Right lobe of liver (tissue), 6 donors: ENCODE measurements at regions not wholly inside any gene's neighbourhood (a gene's known extent, or its start where the extent isn't known, plus 50 kb on each side); places are given as distances from the start of the nearest gene placed in this dataset.

Experiments used
- ATAC-seq, 4 donors: fragments of 200-7000 bp; cut with Tn5 transposase; one replicate each; pipeline ENCODE4 v1.9.1; 2020; ENCODE audit warnings: mild to moderate bottlenecking in 4 of 4, moderate library complexity in 4 of 4
- DNase-seq, 3 donors: peaks; one replicate each; pipeline ENCODE4 v3.0.0-alpha.2; 2020
- H3K27ac ChIP-seq, 3 donors: fragments of 200-600 bp; one replicate each; pipeline ENCODE4 v1.8.0; 2022
- H3K27me3 ChIP-seq, 2 donors: fragments of 200-600 bp; one replicate each; pipeline ENCODE4 v1.8.0; 2022
- H3K36me3 ChIP-seq, 4 donors: fragments of 200-600 bp; sonication (generic) in 1 of 4; one replicate each; pipeline versions ENCODE4 v1.5.1 to v1.8.0; 2017 to 2022; ENCODE audit warnings: control low read depth in 1 of 4
- H3K4me1 ChIP-seq, 4 donors: fragments of 200-600 bp; sonication (generic) in 1 of 4; one replicate each; pipeline versions ENCODE4 v1.5.1 to v1.8.0; 2017 to 2022; ENCODE audit warnings: control low read depth in 1 of 4
- H3K4me3 ChIP-seq, 3 donors: fragments of 200-600 bp; one replicate each; pipeline ENCODE4 v1.8.0; 2022
- H3K9me3 ChIP-seq, 4 donors: fragments of 200-600 bp; sonication (generic) in 1 of 4; one replicate each; pipeline versions ENCODE4 v1.5.1 to v1.8.0; 2017 to 2022; ENCODE audit warnings: control low read depth in 1 of 4
- POLR2A ChIP-seq: fragments of 450-650 bp; IDR thresholded peaks from one replicate; pipeline ENCODE4 v1.6.1; 2017; ENCODE audit warnings: antibody characterized with exemption, mild to moderate bottlenecking
- WGBS: methylation state at CpG from one replicate; pipeline ENCODE4 v1.1.6; 2018; ENCODE audit warnings: low coverage, low lambda C conversion rate; ENCODE audit not compliant: insufficient coverage; ENCODE audit errors: missing lambda C conversion rate; 5-methylcytosine and 5-hydroxymethylcytosine counted together
- intact Hi-C, 2 donors: fragments of 100-400 bp; cut with DNase I; formaldehyde crosslinking; loops; one replicate each; pipeline versions ENCODE4 v1.11.2 to v1.14.1; 2022
- TF ChIP-seq, protein P1 (sequence below), 4 donors: fragments of 200-600 bp in 3 of 4; fragments of 450-650 bp in 1 of 4; IDR thresholded peaks; one replicate each; pipeline versions ENCODE4 v1.5.1 to v1.8.0; 2016 to 2022; ENCODE audit warnings: antibody characterized with exemption in 4 of 4, mild to moderate bottlenecking in 2 of 4
- donor health status: DM: no; HTN: yes; CAD: no.
- donor health status: DM: no; HTN: no; CAD: no.
- donor health status: DM: no; HTN: no; CAD: no.
- donor health status: DM: no; HTN: yes; CAD: no.
- donor health status: DM: no; HTN: yes; CAD: no.

DNA sequence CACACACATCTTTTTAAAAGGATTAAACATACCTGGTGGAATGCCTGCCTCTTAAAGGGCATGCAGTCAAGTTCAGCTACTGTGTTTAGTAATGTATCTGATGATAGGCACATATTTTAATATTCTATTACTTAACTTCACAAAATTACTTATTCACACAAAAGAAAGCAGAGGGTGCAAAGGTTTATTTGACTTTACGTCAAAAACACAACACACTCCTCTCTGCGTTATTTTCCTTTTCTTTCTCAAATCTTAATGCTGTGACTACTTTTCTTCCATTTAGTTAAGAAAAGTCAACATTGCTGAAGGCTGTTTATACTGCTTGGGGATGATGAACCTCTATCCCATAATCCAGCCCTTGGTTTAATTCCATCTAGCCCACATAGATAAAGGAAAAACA lies 127.9 kb upstream of the ST6GAL2 start:
- Histone ChIP-seq H3K36me3 (no peaks in the 10 kb centered on the region), H3K4me3 (no peak overlapping the region), H3K27me3 (no peaks in the 10 kb centered on the region), H3K4me1 (no peaks in the 10 kb centered on the region), H3K9me3 (no peaks in the 10 kb centered on the region), H3K27ac (no peak overlapping the region)
- TF ChIP-seq, protein P1, sequence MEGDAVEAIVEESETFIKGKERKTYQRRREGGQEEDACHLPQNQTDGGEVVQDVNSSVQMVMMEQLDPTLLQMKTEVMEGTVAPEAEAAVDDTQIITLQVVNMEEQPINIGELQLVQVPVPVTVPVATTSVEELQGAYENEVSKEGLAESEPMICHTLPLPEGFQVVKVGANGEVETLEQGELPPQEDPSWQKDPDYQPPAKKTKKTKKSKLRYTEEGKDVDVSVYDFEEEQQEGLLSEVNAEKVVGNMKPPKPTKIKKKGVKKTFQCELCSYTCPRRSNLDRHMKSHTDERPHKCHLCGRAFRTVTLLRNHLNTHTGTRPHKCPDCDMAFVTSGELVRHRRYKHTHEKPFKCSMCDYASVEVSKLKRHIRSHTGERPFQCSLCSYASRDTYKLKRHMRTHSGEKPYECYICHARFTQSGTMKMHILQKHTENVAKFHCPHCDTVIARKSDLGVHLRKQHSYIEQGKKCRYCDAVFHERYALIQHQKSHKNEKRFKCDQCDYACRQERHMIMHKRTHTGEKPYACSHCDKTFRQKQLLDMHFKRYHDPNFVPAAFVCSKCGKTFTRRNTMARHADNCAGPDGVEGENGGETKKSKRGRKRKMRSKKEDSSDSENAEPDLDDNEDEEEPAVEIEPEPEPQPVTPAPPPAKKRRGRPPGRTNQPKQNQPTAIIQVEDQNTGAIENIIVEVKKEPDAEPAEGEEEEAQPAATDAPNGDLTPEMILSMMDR (IDR thresholded peaks at IDR 0.05) = no peak
- no peak for TF ChIP-seq POLR2A
- DNase-seq (no peak), ATAC-seq (no peak)
- intact Hi-C loops = no loop called here
- WGBS = 53% methylated on average over 2 of the region's 2 CpGs

- no peak overlapping the region for H3K4me3 ChIP-seq
- no peaks in the 10 kb centered on the region for H3K36me3 ChIP-seq
- DNase-seq (no peak), ATAC-seq (no peak)
- H3K27me3 ChIP-seq = no peaks in the 10 kb centered on the region
- TF ChIP-seq POLR2A = no peak
- TF ChIP-seq, protein P1 (IDR thresholded peaks at IDR 0.05) = no peak
- H3K27ac ChIP-seq = no peak overlapping the region
- H3K9me3 ChIP-seq = no peaks in the 10 kb centered on the region
- H3K4me1 ChIP-seq = no peaks in the 10 kb centered on the region
- 61% methylated on average over 4 of the region's 4 CpGs for WGBS
- intact Hi-C loops = no loop called here
These were observed 132.4 kb upstream of the ST6GAL2 start for GRCh38 chr2:107018366-107018765.

DNA sequence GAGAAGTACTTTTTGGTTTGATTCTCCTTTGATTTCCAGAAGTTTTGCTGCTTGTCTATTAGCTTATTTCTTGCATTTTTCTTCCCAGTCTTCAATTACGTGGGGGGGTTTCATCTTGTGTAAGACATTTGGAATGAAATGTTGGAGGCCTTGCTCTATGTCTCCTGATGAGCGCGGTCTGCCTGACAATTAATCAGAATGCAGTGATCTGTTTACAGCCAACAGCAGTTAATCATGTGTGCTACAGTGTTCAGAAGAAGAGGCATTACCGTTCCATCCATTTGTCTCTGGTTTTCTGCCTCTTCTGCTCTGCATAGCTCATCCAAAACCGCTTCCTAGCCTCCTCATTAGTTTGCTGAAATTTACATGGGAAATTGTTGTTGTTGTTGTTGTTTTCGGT lies 134.4 kb upstream of the ST6GAL2 start:
- Histone ChIP-seq H3K4me3 (no peak overlapping the region), H3K4me1 (no peaks in the 10 kb centered on the region), H3K9me3 (no peaks in the 10 kb centered on the region), H3K27me3 (no peaks in the 10 kb centered on the region), H3K36me3 (no peaks in the 10 kb centered on the region), H3K27ac (no peak overlapping the region)
- TF ChIP-seq, protein P1 (IDR thresholded peaks at IDR 0.05) = no peak
- no peak for TF ChIP-seq POLR2A
- ATAC-seq = no peak
- no peak for DNase-seq
- intact Hi-C loops = no loop called here
- WGBS = 56% methylated on average over 6 of the region's 6 CpGs

GRCh38 chr2:107024269-107024668 lies 138.3 kb upstream of the ST6GAL2 start:
- Histone ChIP-seq H3K4me1 (no peaks in the 10 kb centered on the region), H3K9me3 (no peaks in the 10 kb centered on the region), H3K27ac (no peak overlapping the region), H3K4me3 (no peak overlapping the region), H3K27me3 (no peaks in the 10 kb centered on the region), H3K36me3 (no peaks in the 10 kb centered on the region)
- whole genome bisulfite sequencing = 60% methylated on average over 2 of the region's 2 CpGs
- DNase-seq (no peak), ATAC-seq (no peak)
- no peak for TF ChIP-seq POLR2A
- TF ChIP-seq, protein P1 (IDR thresholded peaks at IDR 0.05) = no peak
- intact Hi-C loops = no loop called here

GRCh38 chr2:107025291-107025857 lies 139.4 kb upstream of the ST6GAL2 start:
- H3K27ac ChIP-seq = no peak overlapping the region
- ATAC-seq (no peak), DNase-seq (no peak)
- no peaks in the 10 kb centered on the region for H3K27me3 ChIP-seq
- H3K4me1 ChIP-seq = no peaks in the 10 kb centered on the region
- 52% methylated on average over 6 of the region's 6 CpGs for WGBS
- TF ChIP-seq, protein P1 (IDR thresholded peaks at IDR 0.05) = no peak
- TF ChIP-seq POLR2A = no peak
- no peaks in the 10 kb centered on the region for H3K36me3 ChIP-seq
- H3K9me3 ChIP-seq = no peaks in the 10 kb centered on the region
- intact Hi-C loops = no loop called here
- H3K4me3 ChIP-seq = no peak overlapping the region
